NCI-H128 (cell line): ENCODE measurements at regions not wholly inside any gene's neighbourhood (a gene's known extent, or its start where the extent isn't known, plus 50 kb on each side); places are given as distances from the start of the nearest gene placed in this dataset.

Source experiments
- DNase-seq: peaks from one replicate; lab custom pipeline; 2025; ENCODE audit not compliant: unreplicated experiment; lab: John Stamatoyannopoulos, UW

GRCh38 chr6:165090242-165090641 is 219.2 kb downstream of the C6orf118 start:
- no peak for DNase-seq

GRCh38 chr6:165086814-165087213 is 222.6 kb downstream of the C6orf118 start:
- DNase-seq: no peak

- no peak for DNase-seq
Observed at GRCh38 chr6:165082636-165083035, 226.8 kb downstream of the C6orf118 start.

- no peak for DNase-seq
Observed at GRCh38 chr6:165081944-165082532, 227.4 kb downstream of the C6orf118 start.

GRCh38 chr6:165077876-165078275 is 231.5 kb downstream of the C6orf118 start:
- no peak for DNase-seq

GRCh38 chr6:165071906-165072305 is 237.5 kb downstream of the C6orf118 start:
- DNase-seq: no peak

GRCh38 chr6:165060720-165061119 is 248.7 kb downstream of the C6orf118 start:
- no peak for DNase-seq

GRCh38 chr6:165059032-165059431 is 250.4 kb downstream of the C6orf118 start:
- DNase-seq: no peak

GRCh38 chr6:165056292-165056691 is 253.1 kb downstream of the C6orf118 start:
- no peak for DNase-seq

- DNase-seq: no peak
Observed at GRCh38 chr6:165055231-165055630, 254.2 kb downstream of the C6orf118 start.

GRCh38 chr6:165052561-165053480 is 256.6 kb downstream of the C6orf118 start:
- DNase-seq: no peak

- peak; percentile 41 for DNase-seq
Observed at GRCh38 chr6:165049362-165049761, 260.0 kb downstream of the C6orf118 start.

GRCh38 chr6:165047952-165048351 is 261.5 kb downstream of the C6orf118 start:
- no peak for DNase-seq

GRCh38 chr6:165045631-165046030 is 263.8 kb downstream of the C6orf118 start:
- DNase-seq: no peak

- DNase-seq: no peak
Observed at GRCh38 chr6:165042912-165043311, 266.5 kb downstream of the C6orf118 start.

GRCh38 chr6:165040440-165040839 is 269.0 kb downstream of the C6orf118 start:
- DNase-seq: no peak

GRCh38 chr6:165034271-165034741 is 275.1 kb downstream of the C6orf118 start:
- no peak for DNase-seq

GRCh38 chr6:165031502-165031901 is 277.9 kb downstream of the C6orf118 start:
- no peak for DNase-seq

- DNase-seq: no peak
Observed at GRCh38 chr6:165025040-165025439, 284.4 kb downstream of the C6orf118 start.

GRCh38 chr6:165019681-165020080 is 289.7 kb downstream of the C6orf118 start:
- no peak for DNase-seq

GRCh38 chr6:165015676-165016075 is 293.7 kb downstream of the C6orf118 start:
- DNase-seq: no peak

GRCh38 chr6:165013701-165014100 is 295.7 kb downstream of the C6orf118 start:
- DNase-seq: no peak
